ENCODE measurements at regions not wholly inside any gene's neighbourhood (a gene's known extent, or its start where the extent isn't known, plus 50 kb on each side); places are given as distances from the start of the nearest gene placed in this dataset.

DNA sequence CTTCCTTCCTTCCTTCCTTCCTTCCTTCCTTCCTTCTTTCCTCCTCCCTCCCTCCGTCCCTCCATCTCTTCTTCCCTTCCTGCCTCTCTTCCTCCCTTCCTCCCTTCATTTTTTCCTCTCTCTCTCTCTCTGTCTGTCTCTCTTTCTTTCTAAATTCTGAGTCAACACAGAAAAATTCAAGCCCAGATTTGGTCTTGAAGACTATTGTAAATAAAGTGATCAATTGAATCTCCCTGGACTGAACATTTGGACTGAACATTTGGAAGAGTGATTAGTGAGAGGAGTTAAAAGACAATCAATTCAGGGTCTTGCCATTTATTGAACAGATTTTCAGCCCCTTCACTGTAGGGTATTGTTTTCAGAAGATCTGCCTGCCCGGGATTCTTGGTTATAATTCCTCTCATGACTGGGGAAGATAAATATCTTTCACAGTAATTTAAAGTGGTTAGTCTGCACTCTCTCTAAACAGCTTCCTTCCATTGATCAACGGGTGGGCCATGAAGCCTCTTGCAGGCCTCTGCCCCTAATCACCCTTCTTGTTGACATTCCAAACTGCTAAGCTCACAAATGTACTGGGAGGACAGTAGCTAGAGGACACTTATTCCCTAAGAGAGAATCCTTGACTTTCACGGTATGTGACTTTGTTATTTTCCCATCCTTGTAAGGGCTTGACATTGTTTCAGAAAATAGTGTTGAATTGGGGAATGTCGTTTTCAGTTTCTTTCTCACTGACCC, 101.7 kb upstream of the BMP2 start:
- no peaks in the 10 kb centered on the region for H3K36me3 ChIP-seq
- H3K27ac ChIP-seq = no peak overlapping the region
- no peaks in the 10 kb centered on the region for H3K9me3 ChIP-seq
- intact Hi-C loops (cut with DNase I; ENCODE audit: low total_unique reads) = no loop called here
- no peak for DNase-seq (ENCODE audit: low spot score in 2 of 2)
- H3K27me3 ChIP-seq = no peaks in the 10 kb centered on the region
- H3K4me1 ChIP-seq = no peaks in the 10 kb centered on the region
- TF ChIP-seq CTCF (IDR thresholded peaks at IDR 0.05) (no peak), POLR2AphosphoS5 (IDR thresholded peaks at IDR 0.05) (no peak), POLR2A (IDR thresholded peaks at IDR 0.05) (no peak)
- no peak overlapping the region for H3K4me3 ChIP-seq

DNA sequence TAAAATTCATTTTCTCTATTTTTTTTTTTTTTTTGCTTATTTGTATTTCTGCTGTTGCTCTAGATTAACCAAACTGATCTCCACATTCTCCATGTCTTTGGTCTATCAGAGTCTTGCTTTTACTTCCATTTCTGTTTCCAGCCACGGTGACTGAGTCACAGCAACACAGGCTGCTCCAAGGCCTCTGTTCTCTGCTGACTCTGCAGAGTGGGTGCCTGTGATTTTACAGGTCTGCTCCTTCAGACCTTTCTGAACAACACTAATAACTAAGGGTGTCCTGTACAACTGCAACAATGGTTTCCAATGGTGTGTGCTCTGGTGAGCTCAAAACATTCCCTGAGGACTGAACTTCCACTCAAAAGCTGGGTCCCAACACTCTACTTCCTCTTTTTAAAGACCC, 102.3 kb upstream of the BMP2 start:
- H3K36me3 ChIP-seq = no peaks in the 10 kb centered on the region
- DNase-seq (ENCODE audit: low spot score in 2 of 2) = no peak
- H3K9me3 ChIP-seq = no peaks in the 10 kb centered on the region
- no peak overlapping the region for H3K4me3 ChIP-seq
- intact Hi-C loops (cut with DNase I; ENCODE audit: low total_unique reads) = no loop called here
- H3K4me1 ChIP-seq = no peaks in the 10 kb centered on the region
- H3K27ac ChIP-seq = no peak overlapping the region
- H3K27me3 ChIP-seq = no peaks in the 10 kb centered on the region
- TF ChIP-seq POLR2A (IDR thresholded peaks at IDR 0.05) (no peak), CTCF (IDR thresholded peaks at IDR 0.05) (no peak), POLR2AphosphoS5 (IDR thresholded peaks at IDR 0.05) (no peak)

GRCh38 chr20:6664574-6664973, 102.9 kb upstream of the BMP2 start:
- Histone ChIP-seq H3K27me3 (no peaks in the 10 kb centered on the region), H3K27ac (no peak overlapping the region), H3K4me1 (no peaks in the 10 kb centered on the region), H3K36me3 (no peaks in the 10 kb centered on the region), H3K4me3 (no peak overlapping the region), H3K9me3 (no peaks in the 10 kb centered on the region)
- intact Hi-C loops (cut with DNase I; ENCODE audit: low total_unique reads) = no loop called here
- TF ChIP-seq CTCF (IDR thresholded peaks at IDR 0.05) (no peak), POLR2A (IDR thresholded peaks at IDR 0.05) (no peak), POLR2AphosphoS5 (IDR thresholded peaks at IDR 0.05) (no peak)
- DNase-seq (ENCODE audit: low spot score in 2 of 2) = no peak

- H3K4me1 ChIP-seq = no peaks in the 10 kb centered on the region
- DNase-seq (ENCODE audit: low spot score in 2 of 2) = no peak
- no peaks in the 10 kb centered on the region for H3K9me3 ChIP-seq
- no peaks in the 10 kb centered on the region for H3K36me3 ChIP-seq
- H3K27me3 ChIP-seq = no peaks in the 10 kb centered on the region
- no peak overlapping the region for H3K4me3 ChIP-seq
- H3K27ac ChIP-seq = no peak overlapping the region
- intact Hi-C loops (cut with DNase I; ENCODE audit: low total_unique reads) = no loop called here
- TF ChIP-seq CTCF (IDR thresholded peaks at IDR 0.05) = no peak
Measured at GRCh38 chr20:6663751-6664388, 103.6 kb upstream of the BMP2 start.

- Histone ChIP-seq H3K27ac (no peak overlapping the region), H3K9me3 (no peaks in the 10 kb centered on the region), H3K36me3 (no peaks in the 10 kb centered on the region), H3K27me3 (no peaks in the 10 kb centered on the region), H3K4me1 (no peaks in the 10 kb centered on the region), H3K4me3 (no peak overlapping the region)
- DNase-seq (ENCODE audit: low spot score in 2 of 2) = no peak
- intact Hi-C loops (cut with DNase I; ENCODE audit: low total_unique reads) = no loop called here
- TF ChIP-seq CTCF (IDR thresholded peaks at IDR 0.05) (no peak), POLR2AphosphoS5 (IDR thresholded peaks at IDR 0.05) (no peak), POLR2A (IDR thresholded peaks at IDR 0.05) (no peak)
Measured at GRCh38 chr20:6663104-6663503, 104.4 kb upstream of the BMP2 start.

All from breast epithelium (tissue), 4 donors.